K562 (cell line): ENCODE measurements at regions not wholly inside any gene's neighbourhood (a gene's known extent, or its start where the extent isn't known, plus 50 kb on each side); places are given as distances from the start of the nearest gene placed in this dataset.

Source experiments
- ATAC-seq: fragments of 200-7000 bp; cut with Tn5 transposase; 3 replicates; pipeline ENCODE4 v1.9.1; 2020; ENCODE audit warnings: moderate library complexity
- BruUV-seq: library from RNA; stranded (reverse); fragments of 400-500 nt; replicated peaks from 2 replicates; lab custom pipeline; 2021; lab: Mats Ljungman, UMichigan
- CTCF ChIA-PET: fragments of 300-600 bp; formaldehyde crosslinking; extraction: SDS; loops from one replicate; lab custom pipeline; 2021; ENCODE audit warnings: low intra/inter-chr PET ratio; lab: Yijun Ruan, JAX
- POLR2A ChIA-PET: fragments of 300-600, 350-650 bp; sonication (Branson Sonifier 250); formaldehyde crosslinking; extraction: SDS; loops from one replicate; lab custom pipeline; 2021; ENCODE audit warnings: antibody characterized with exemption, inconsistent platforms; lab: Yijun Ruan, JAX
- DNase-seq, 4 experiments: peaks; one replicate each; pipeline versions ENCODE4 v3.0.0 to v3.0.0-alpha.2; 2011 to 2018; ENCODE audit warnings: low spot score in 3 of 4, mixed read lengths in 3 of 4; ENCODE audit errors: extremely low read depth in 1 of 4
- FAIRE-seq: peaks from 2 replicates; lab custom pipeline; 2011; peaks lifted over from hg19 to GRCh38; lab: Jason Lieb, UNC
- H2AFZ ChIP-seq: 2 replicates; pipeline ENCODE4 v1.6.0; 2011; ENCODE audit warnings: low read depth, low read length, control low read depth, inconsistent platforms
- H3K27ac ChIP-seq: fragments of 200-600 bp; 3 replicates; pipeline ENCODE4 v1.8.0; 2011; ENCODE audit warnings: low read depth, mild to moderate bottlenecking, control low read depth, inconsistent platforms, low read length, moderate library complexity, mixed read lengths; ENCODE audit errors: extremely low read depth
- H3K27me3 ChIP-seq, 2 experiments: fragments of 300-600 bp in 1 of 2; 2 replicates in 1 of 2; 3 replicates in 1 of 2; pipeline versions ENCODE4 v1.6.0 to v1.8.0; 2011; ENCODE audit warnings: inconsistent platforms in 2 of 2, low read length in 2 of 2, mild to moderate bottlenecking in 1 of 2, mixed read lengths in 1 of 2, moderate library complexity in 1 of 2; ENCODE audit not compliant: control insufficient read depth in 2 of 2, insufficient read depth in 2 of 2
- H3K36me3 ChIP-seq: fragments of 300-600 bp; 3 replicates; pipeline ENCODE4 v1.8.0; 2011; ENCODE audit warnings: mild to moderate bottlenecking, low read length, inconsistent platforms; ENCODE audit not compliant: control insufficient read depth, insufficient read depth
- H3K4me1 ChIP-seq, 2 experiments: fragments of 200-600 bp in 1 of 2; replicated peaks in 1 of 2; 2 replicates in 1 of 2; 3 replicates in 1 of 2; pipeline versions ENCODE4 v1.5.1 to v1.8.0; 2011; ENCODE audit warnings: inconsistent platforms in 2 of 2, low read length in 2 of 2, mild to moderate bottlenecking in 1 of 2, mixed read lengths in 1 of 2, moderate library complexity in 1 of 2; ENCODE audit not compliant: control insufficient read depth in 2 of 2, insufficient read depth in 2 of 2
- H3K4me2 ChIP-seq: 2 replicates; pipeline ENCODE4 v1.6.1; 2011; ENCODE audit warnings: low read length, control low read depth, inconsistent platforms, mixed read lengths; ENCODE audit not compliant: insufficient read depth
- H3K4me3 ChIP-seq: fragments of 200-600 bp; sonication (generic), shearing (Covaris generic); 2 replicates; pipeline ENCODE4 v1.5.1; 2016; ENCODE audit warnings: control low read depth, inconsistent platforms
- H3K79me2 ChIP-seq: fragments of 200-600 bp; 3 replicates; pipeline ENCODE4 v1.8.0; 2011; ENCODE audit warnings: low read length, inconsistent platforms; ENCODE audit not compliant: control insufficient read depth, insufficient read depth
- H3K9ac ChIP-seq, 2 experiments: 2 replicates each; pipeline versions ENCODE4 v1.6.0 to v1.6.1; 2011; ENCODE audit warnings: low read depth in 2 of 2, low read length in 2 of 2, control low read depth in 1 of 2, inconsistent platforms in 1 of 2, mild to moderate bottlenecking in 1 of 2, mixed read lengths in 1 of 2; ENCODE audit not compliant: insufficient read depth in 1 of 2
- H3K9me1 ChIP-seq: one replicate; pipeline ENCODE4 v1.6.0; 2011; ENCODE audit warnings: inconsistent platforms, mild to moderate bottlenecking, low read length, moderate library complexity; ENCODE audit not compliant: control insufficient read depth, insufficient read depth
- H3K9me3 ChIP-seq: replicated peaks from 2 replicates; pipeline ENCODE4 v1.5.1; 2011; ENCODE audit warnings: low read depth, low read length, inconsistent platforms; ENCODE audit not compliant: control insufficient read depth, insufficient read depth
- H4K20me1 ChIP-seq: replicated peaks from 2 replicates; pipeline ENCODE4 v1.6.1; 2011; ENCODE audit warnings: low read length, inconsistent platforms, mixed read lengths; ENCODE audit not compliant: control insufficient read depth, insufficient read depth
- GTF2F1 ChIP-seq: IDR thresholded peaks from 2 replicates; pipeline ENCODE4 v1.6.1; 2011; ENCODE audit warnings: low read depth, low read length, improper control_type of control experiment
- HINFP ChIP-seq: fragments of 450-650 bp; conservative IDR thresholded peaks from 2 replicates; pipeline ENCODE4 v1.6.1; 2016; ENCODE audit warnings: missing genetic modification characterization, low read depth, mild to moderate bottlenecking, control low read depth, missing compliant biosample characterization
- PYGO2 ChIP-seq: fragments of 450-650 bp; IDR thresholded peaks from 2 replicates; pipeline ENCODE4 v1.6.1; 2016; ENCODE audit warnings: mild to moderate bottlenecking, missing genetic modification characterization, moderate library complexity, missing compliant biosample characterization
- REST ChIP-seq, 2 experiments: fragments of 450-650 bp; formaldehyde crosslinking in 1 of 2; IDR thresholded peaks; 2 replicates each; pipeline versions ENCODE4 v1.4.0 to v1.6.1; 2014 to 2020; ENCODE audit warnings: mild to moderate bottlenecking in 2 of 2, borderline replicate concordance in 1 of 2, low read depth in 1 of 2
- WGBS: fragments of 100-300 bp; shearing (Covaris generic); methylation state at CpG from one replicate; pipeline ENCODE4 v1.1.6; 2016; ENCODE audit warnings: low coverage, mixed read lengths; ENCODE audit not compliant: insufficient coverage; ENCODE audit errors: missing lambda C conversion rate; 5-methylcytosine and 5-hydroxymethylcytosine counted together
- in situ Hi-C: fragments of 300-500 bp; cut with MboI; formaldehyde crosslinking; loops from 4 replicates; pipeline ENCODE4 v1.15.0; 2018; ENCODE audit warnings: inconsistent platforms, mixed read lengths
- intact Hi-C: fragments of 100-400 bp; cut with micrococcal nuclease; formaldehyde crosslinking; loops from 2 replicates; pipeline ENCODE4 v1.14.2; 2022

- Histone ChIP-seq H3K9me1 (no peaks in the 10 kb centered on the region), H3K9me3 (no peaks in the 10 kb centered on the region), H3K4me2 (no peak overlapping the region), H4K20me1 (no peaks in the 10 kb centered on the region), H3K9ac (no peak overlapping the region), H3K36me3 (no peaks in the 10 kb centered on the region), H3K27ac (no peak overlapping the region), H3K27me3 (peaks cover 23 to 37% of the 10 kb centered on the region in 2 experiments; a peak in 3 of 5 replicates), H3K4me3 (no peak overlapping the region), H3K79me2 (no peaks in the 10 kb centered on the region), H2AFZ (no peak overlapping the region), H3K4me1 (no peaks in the 10 kb centered on the region)
- CTCF ChIA-PET: no interaction called here
- intact Hi-C loops (no loop called here), in situ Hi-C loops (no loop called here)
- 1% methylated on average over 11 of the region's 11 CpGs for WGBS
- FAIRE-seq (no peak), DNase-seq (no peak), ATAC-seq (no peak)
- POLR2A ChIA-PET: no interaction called here
- BruUV-seq: no TSS peak
- TF ChIP-seq HINFP (tag) (no peak), GTF2F1 (no peak)
These were observed 563.4 kb downstream of the ACTR3B start for GRCh38 chr7:153322991-153323390.

GRCh38 chr7:153324094-153324493 is 564.5 kb downstream of the ACTR3B start:
- ATAC-seq (no peak), DNase-seq (no peak), FAIRE-seq (no peak)
- H3K4me3 ChIP-seq: no peak overlapping the region
- H3K27me3 ChIP-seq: peaks cover 25 to 37% of the 10 kb centered on the region in 2 experiments; a peak in 3 of 5 replicates
- H3K9ac ChIP-seq: no peak overlapping the region
- ChIA-PET POLR2A (no interaction called here), CTCF (no interaction called here)
- BruUV-seq: no TSS peak
- no peaks in the 10 kb centered on the region for H4K20me1 ChIP-seq
- no peaks in the 10 kb centered on the region for H3K4me1 ChIP-seq
- intact Hi-C loops (no loop called here), in situ Hi-C loops (no loop called here)
- no peaks in the 10 kb centered on the region for H3K9me3 ChIP-seq
- H3K9me1 ChIP-seq: no peaks in the 10 kb centered on the region
- under 1% methylated on average over 5 of the region's 5 CpGs for WGBS
- H3K79me2 ChIP-seq: no peaks in the 10 kb centered on the region
- no peak overlapping the region for H2AFZ ChIP-seq
- no peaks in the 10 kb centered on the region for H3K36me3 ChIP-seq
- H3K27ac ChIP-seq: no peak overlapping the region
- no peak overlapping the region for H3K4me2 ChIP-seq
- TF ChIP-seq REST (IDR thresholded peaks at IDR 0.05; ENCODE audit: borderline replicate concordance): peak; percentile 40
- TF ChIP-seq REST (CRISPR knock-in tag; IDR thresholded peaks at IDR 0.05; ENCODE audit: low read depth): no peak
- TF ChIP-seq PYGO2: no peak
